Suprapubic skin (tissue), 4 donors: ENCODE measurements at regions not wholly inside any gene's neighbourhood (a gene's known extent, or its start where the extent isn't known, plus 50 kb on each side); places are given as distances from the start of the nearest gene placed in this dataset.

Experiments used
- DNase-seq, 2 donors: peaks; one replicate each; pipeline ENCODE4 v3.0.0-alpha.2; 2019; ENCODE audit warnings: low spot score in 2 of 2
- H3K27ac ChIP-seq: fragments of 200-600 bp; sonication (generic); one replicate; pipeline ENCODE4 v1.5.1; 2019
- H3K27me3 ChIP-seq: fragments of 200-600 bp; sonication (generic); one replicate; pipeline ENCODE4 v1.5.1; 2019
- H3K36me3 ChIP-seq: fragments of 200-600 bp; sonication (generic); one replicate; pipeline ENCODE4 v1.5.1; 2019
- H3K4me1 ChIP-seq: fragments of 200-600 bp; sonication (generic); one replicate; pipeline ENCODE4 v1.5.1; 2019
- H3K4me3 ChIP-seq: fragments of 200-600 bp; sonication (generic); one replicate; pipeline ENCODE4 v1.5.1; 2019; ENCODE audit warnings: mild to moderate bottlenecking
- H3K9me3 ChIP-seq: fragments of 200-600 bp; sonication (generic); one replicate; pipeline ENCODE4 v1.5.1; 2019
- EP300 ChIP-seq: sonication (generic); formaldehyde crosslinking; IDR thresholded peaks from one replicate; pipeline ENCODE4 v1.6.1; 2017; ENCODE audit warnings: antibody characterized with exemption
- POLR2A ChIP-seq, 2 donors: fragments of 450-650 bp; IDR thresholded peaks; one replicate each; pipeline ENCODE4 v1.6.1; 2017; ENCODE audit warnings: antibody characterized with exemption in 2 of 2, mild to moderate bottlenecking in 2 of 2, moderate library complexity in 2 of 2
- POLR2AphosphoS5 ChIP-seq, 3 donors: sonication (generic); formaldehyde crosslinking; IDR thresholded peaks; one replicate each; pipeline ENCODE4 v1.6.1; 2017; ENCODE audit warnings: antibody characterized with exemption in 3 of 3
- WGBS: methylation state at CpG from one replicate; pipeline ENCODE4 v1.1.5; 2018; 5-methylcytosine and 5-hydroxymethylcytosine counted together
- TF ChIP-seq, protein P1 (sequence below), 2 donors: fragments of 200-600 bp in 1 of 2; fragments of 450-650 bp in 1 of 2; sonication (generic) in 1 of 2; IDR thresholded peaks; one replicate each; pipeline ENCODE4 v1.5.1; 2016 to 2019; ENCODE audit warnings: antibody characterized with exemption in 2 of 2, mild to moderate bottlenecking in 1 of 2, moderate library complexity in 1 of 2

DNA sequence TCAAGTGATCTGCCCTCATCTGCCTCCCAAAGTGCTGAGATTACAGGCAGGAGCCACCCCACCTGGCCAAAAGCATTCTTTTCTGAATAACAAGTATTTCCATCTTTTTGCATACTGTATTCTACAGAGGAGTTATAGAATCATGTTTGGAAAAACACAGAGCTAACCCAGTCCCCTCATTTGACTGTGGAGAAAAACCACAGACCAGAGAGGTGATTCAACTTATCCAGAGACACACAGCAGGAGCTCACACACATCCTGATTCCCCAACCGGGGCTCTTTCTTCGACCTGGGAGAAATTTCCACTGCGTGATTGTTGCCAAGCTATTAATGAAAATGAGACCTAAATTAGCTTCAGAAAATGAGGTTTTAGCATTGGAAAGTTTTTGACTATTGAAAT, 176.1 kb upstream of the TLE3 start:
- H3K27ac ChIP-seq = no peak overlapping the region
- DNase-seq = no peak
- no peaks in the 10 kb centered on the region for H3K9me3 ChIP-seq
- no peaks in the 10 kb centered on the region for H3K27me3 ChIP-seq
- no peaks in the 10 kb centered on the region for H3K36me3 ChIP-seq
- H3K4me1 ChIP-seq = peaks cover 20% of the 10 kb centered on the region
- TF ChIP-seq EP300 (no peak), POLR2AphosphoS5 (IDR thresholded peaks at IDR 0.05) (no peak), POLR2A (IDR thresholded peaks at IDR 0.05) (no peak)
- TF ChIP-seq, protein P1, sequence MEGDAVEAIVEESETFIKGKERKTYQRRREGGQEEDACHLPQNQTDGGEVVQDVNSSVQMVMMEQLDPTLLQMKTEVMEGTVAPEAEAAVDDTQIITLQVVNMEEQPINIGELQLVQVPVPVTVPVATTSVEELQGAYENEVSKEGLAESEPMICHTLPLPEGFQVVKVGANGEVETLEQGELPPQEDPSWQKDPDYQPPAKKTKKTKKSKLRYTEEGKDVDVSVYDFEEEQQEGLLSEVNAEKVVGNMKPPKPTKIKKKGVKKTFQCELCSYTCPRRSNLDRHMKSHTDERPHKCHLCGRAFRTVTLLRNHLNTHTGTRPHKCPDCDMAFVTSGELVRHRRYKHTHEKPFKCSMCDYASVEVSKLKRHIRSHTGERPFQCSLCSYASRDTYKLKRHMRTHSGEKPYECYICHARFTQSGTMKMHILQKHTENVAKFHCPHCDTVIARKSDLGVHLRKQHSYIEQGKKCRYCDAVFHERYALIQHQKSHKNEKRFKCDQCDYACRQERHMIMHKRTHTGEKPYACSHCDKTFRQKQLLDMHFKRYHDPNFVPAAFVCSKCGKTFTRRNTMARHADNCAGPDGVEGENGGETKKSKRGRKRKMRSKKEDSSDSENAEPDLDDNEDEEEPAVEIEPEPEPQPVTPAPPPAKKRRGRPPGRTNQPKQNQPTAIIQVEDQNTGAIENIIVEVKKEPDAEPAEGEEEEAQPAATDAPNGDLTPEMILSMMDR (IDR thresholded peaks at IDR 0.05) = no peak
- WGBS = 83% methylated on average over 3 of the region's 3 CpGs
- H3K4me3 ChIP-seq = no peak overlapping the region

GRCh38 chr15:70272565-70273355, 175.0 kb upstream of the TLE3 start:
- Histone ChIP-seq H3K9me3 (no peaks in the 10 kb centered on the region), H3K27ac (no peak overlapping the region), H3K36me3 (no peaks in the 10 kb centered on the region), H3K27me3 (no peaks in the 10 kb centered on the region), H3K4me3 (no peak overlapping the region), H3K4me1 (peaks cover 21% of the 10 kb centered on the region)
- 92% methylated on average over 10 of the region's 10 CpGs for WGBS
- TF ChIP-seq POLR2A (IDR thresholded peaks at IDR 0.05) (no peak), EP300 (no peak), POLR2AphosphoS5 (IDR thresholded peaks at IDR 0.05) (no peak)
- TF ChIP-seq, protein P1 (IDR thresholded peaks at IDR 0.05) = no peak
- DNase-seq = no peak

GRCh38 chr15:70271422-70272088, 173.8 kb upstream of the TLE3 start:
- TF ChIP-seq POLR2A (IDR thresholded peaks at IDR 0.05) (no peak), POLR2AphosphoS5 (IDR thresholded peaks at IDR 0.05) (peak in 1 of 3 donors; percentile 54)

GRCh38 chr15:70270752-70271111, 173.0 kb upstream of the TLE3 start:
- Histone ChIP-seq H3K27ac (peak overlapping the region; percentile 60), H3K36me3 (no peaks in the 10 kb centered on the region), H3K9me3 (no peaks in the 10 kb centered on the region), H3K4me3 (no peak overlapping the region), H3K27me3 (no peaks in the 10 kb centered on the region), H3K4me1 (peaks cover 38% of the 10 kb centered on the region)
- TF ChIP-seq, protein P1 (IDR thresholded peaks at IDR 0.05) = no peak
- TF ChIP-seq EP300 = no peak
- DNase-seq = no peak
- 75% methylated on average over 8 of the region's 8 CpGs for WGBS

More at GRCh38 chr15:70271422-70272088, 173.8 kb upstream of the TLE3 start:
- no peak for DNase-seq
- WGBS = 37% methylated on average over 3 of the region's 3 CpGs
- Histone ChIP-seq H3K27ac (peak overlapping the region; percentile 60), H3K27me3 (no peaks in the 10 kb centered on the region), H3K36me3 (no peaks in the 10 kb centered on the region), H3K4me3 (no peak overlapping the region), H3K4me1 (peaks cover 30% of the 10 kb centered on the region), H3K9me3 (no peaks in the 10 kb centered on the region)

DNA sequence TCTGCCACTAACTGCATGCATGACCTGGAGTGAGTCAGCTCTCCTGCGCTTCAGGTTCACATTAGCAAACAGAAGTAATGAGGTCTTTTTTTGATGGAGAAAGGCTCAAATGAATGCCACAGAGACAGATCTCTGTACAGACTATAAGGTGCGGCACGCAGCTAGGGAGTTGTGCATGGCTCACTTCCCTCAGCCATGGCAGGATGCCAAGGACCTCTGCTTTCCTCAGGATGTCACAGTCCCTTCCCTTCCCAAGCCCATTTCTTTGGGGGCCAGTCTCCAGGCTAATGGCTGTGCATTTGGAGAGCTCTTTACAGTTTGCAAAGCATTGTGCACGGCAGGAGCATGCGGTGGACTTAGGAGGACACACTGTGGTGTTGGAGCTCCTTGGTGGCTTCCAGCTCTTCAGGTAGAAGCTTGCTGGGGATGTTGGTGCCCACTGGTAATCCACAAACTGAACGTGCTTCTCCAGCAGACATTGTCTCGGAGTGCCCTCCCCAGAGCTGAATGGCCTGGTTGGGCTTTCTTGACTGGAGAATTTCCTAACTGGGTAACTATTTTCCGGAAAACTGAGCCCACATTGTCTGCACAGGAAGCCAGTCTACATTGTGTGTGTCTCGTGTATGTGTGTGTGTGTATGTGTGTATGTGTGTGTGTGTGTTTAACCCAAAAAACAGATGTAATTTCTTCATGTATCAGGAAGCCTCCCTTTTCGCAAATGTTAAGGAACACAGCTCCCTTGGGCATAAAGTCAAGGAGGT, 172.5 kb upstream of the TLE3 start:
- H3K36me3 ChIP-seq = no peaks in the 10 kb centered on the region
- peaks cover 38% of the 10 kb centered on the region for H3K4me1 ChIP-seq
- no peaks in the 10 kb centered on the region for H3K9me3 ChIP-seq
- 71% methylated on average over 7 of the region's 10 CpGs for WGBS
- H3K27me3 ChIP-seq = no peaks in the 10 kb centered on the region
- no peak overlapping the region for H3K4me3 ChIP-seq
- H3K27ac ChIP-seq = no peak overlapping the region
- DNase-seq = no peak
- no peak for TF ChIP-seq POLR2A (IDR thresholded peaks at IDR 0.05)
- peak in 1 of 3 donors; percentile 6 for TF ChIP-seq POLR2AphosphoS5 (IDR thresholded peaks at IDR 0.05)
- TF ChIP-seq, protein P1 (IDR thresholded peaks at IDR 0.05) = no peak
- TF ChIP-seq EP300 = no peak
